Skeletal muscle satellite cell (primary cell): ENCODE measurements at regions not wholly inside any gene's neighbourhood (a gene's known extent, or its start where the extent isn't known, plus 50 kb on each side); places are given as distances from the start of the nearest gene placed in this dataset.

ENCODE experiments used
- H3K27me3 ChIP-seq: 2 replicates; pipeline ENCODE4 v1.7.0; 2013; ENCODE audit warnings: low read length; ENCODE audit not compliant: control insufficient read depth, insufficient read depth
- H3K36me3 ChIP-seq: 2 replicates; pipeline ENCODE4 v1.7.0; 2013; ENCODE audit warnings: mild to moderate bottlenecking, control low read depth, low read length; ENCODE audit not compliant: insufficient read depth
- H3K4me1 ChIP-seq: 2 replicates; pipeline ENCODE4 v1.7.0; 2013; ENCODE audit warnings: low read length; ENCODE audit not compliant: control insufficient read depth, insufficient read depth
- H3K4me2 ChIP-seq: 2 replicates; pipeline ENCODE4 v1.7.0; 2013; ENCODE audit warnings: mild to moderate bottlenecking, low read length
- H3K4me3 ChIP-seq: 2 replicates; pipeline ENCODE4 v1.7.0; 2013; ENCODE audit warnings: low read length
- H3K9ac ChIP-seq: 2 replicates; pipeline ENCODE4 v1.7.0; 2013; ENCODE audit warnings: mild to moderate bottlenecking, low read depth, low read length, moderate library complexity
- H3K9me3 ChIP-seq: replicated peaks from 2 replicates; pipeline ENCODE4 v1.7.0; 2013; ENCODE audit warnings: mild to moderate bottlenecking, control low read depth, low read length

- H3K4me2 ChIP-seq = no peak overlapping the region
- H3K4me1 ChIP-seq = peaks cover 6% of the 10 kb centered on the region
- H3K4me3 ChIP-seq = no peak overlapping the region
- H3K27me3 ChIP-seq = no peaks in the 10 kb centered on the region
- H3K9ac ChIP-seq = no peak overlapping the region
- H3K9me3 ChIP-seq = no peaks in the 10 kb centered on the region
- no peaks in the 10 kb centered on the region for H3K36me3 ChIP-seq
These were observed 474.7 kb upstream of the SEMA3A start for GRCh38 chr7:84669177-84669732.

GRCh38 chr7:84668116-84668515 lies 473.5 kb upstream of the SEMA3A start:
- Histone ChIP-seq H3K9me3 (no peaks in the 10 kb centered on the region), H3K4me2 (no peak overlapping the region), H3K4me3 (no peak overlapping the region), H3K36me3 (no peaks in the 10 kb centered on the region), H3K4me1 (peaks cover 4% of the 10 kb centered on the region), H3K27me3 (no peaks in the 10 kb centered on the region), H3K9ac (no peak overlapping the region)

DNA sequence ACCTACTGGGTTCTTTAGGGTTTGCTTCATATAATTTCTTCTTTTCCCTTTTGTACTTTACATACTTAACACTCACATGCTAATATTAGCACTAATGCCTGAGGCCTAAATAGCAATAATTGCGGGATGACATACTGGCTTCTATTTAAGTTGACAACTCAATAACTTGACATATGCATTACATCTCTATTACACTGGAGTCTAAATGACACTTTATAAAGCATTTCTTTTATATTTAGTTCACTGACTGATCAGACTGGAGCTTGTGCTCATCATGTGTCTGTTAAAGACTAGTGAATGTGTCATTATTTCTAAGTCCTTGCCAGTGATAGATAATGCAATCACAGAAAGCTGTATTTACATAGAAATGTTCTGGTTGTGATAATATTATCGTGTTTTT lies 472.1 kb upstream of the SEMA3A start:
- no peaks in the 10 kb centered on the region for H3K36me3 ChIP-seq
- H3K4me2 ChIP-seq = no peak overlapping the region
- H3K27me3 ChIP-seq = no peaks in the 10 kb centered on the region
- H3K9ac ChIP-seq = no peak overlapping the region
- peaks cover 4% of the 10 kb centered on the region for H3K4me1 ChIP-seq
- H3K9me3 ChIP-seq = no peaks in the 10 kb centered on the region
- H3K4me3 ChIP-seq = no peak overlapping the region

DNA sequence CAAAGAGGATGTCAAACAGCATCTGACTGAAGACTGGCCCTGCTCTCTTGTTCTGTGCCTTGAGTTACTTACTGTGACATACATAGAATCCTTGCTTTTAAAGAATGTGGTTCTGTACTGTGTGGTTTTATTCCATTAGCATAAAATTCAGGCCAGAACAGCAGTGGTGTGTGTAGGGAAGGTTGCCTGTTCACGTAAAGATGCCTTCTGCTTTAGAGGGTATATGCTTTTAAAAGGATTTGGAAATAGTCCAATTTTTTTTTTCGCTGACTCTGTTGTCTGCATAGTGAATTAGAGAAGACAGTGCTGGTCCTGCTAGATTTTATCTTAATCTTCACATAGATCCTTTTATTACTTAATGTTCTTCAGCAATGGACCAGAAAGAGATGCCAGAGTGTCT lies 470.8 kb upstream of the SEMA3A start:
- Histone ChIP-seq H3K9me3 (no peaks in the 10 kb centered on the region), H3K4me3 (no peak overlapping the region), H3K4me1 (peaks cover 4% of the 10 kb centered on the region), H3K9ac (no peak overlapping the region), H3K27me3 (no peaks in the 10 kb centered on the region), H3K4me2 (no peak overlapping the region), H3K36me3 (no peaks in the 10 kb centered on the region)

DNA sequence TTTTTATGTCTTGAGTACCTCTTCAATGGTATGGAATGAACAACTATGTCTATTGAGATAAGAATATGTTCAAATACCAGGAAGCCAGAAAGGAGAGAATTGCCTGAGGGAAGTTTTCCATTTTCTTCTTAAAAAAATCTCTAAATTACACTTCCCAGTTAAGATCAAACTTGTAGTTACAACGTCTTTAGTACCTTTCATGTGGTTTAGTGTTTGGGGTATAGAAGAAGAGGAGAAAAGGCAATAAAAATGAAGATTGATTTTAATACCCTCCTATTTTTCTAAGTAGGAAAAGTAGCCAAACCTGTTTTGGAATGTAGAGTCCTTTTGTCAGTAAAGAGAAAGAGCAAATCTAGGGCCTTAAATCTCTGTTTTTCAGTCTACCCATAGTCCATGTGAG lies 470.0 kb upstream of the SEMA3A start:
- H3K4me1 ChIP-seq = peaks cover 4% of the 10 kb centered on the region

GRCh38 chr7:84663224-84663623 lies 468.6 kb upstream of the SEMA3A start:
- no peak overlapping the region for H3K9ac ChIP-seq
- no peaks in the 10 kb centered on the region for H3K36me3 ChIP-seq
- H3K4me2 ChIP-seq = peak overlapping the region; percentile 64
- no peaks in the 10 kb centered on the region for H3K9me3 ChIP-seq
- no peak overlapping the region for H3K4me3 ChIP-seq
- peaks cover 4% of the 10 kb centered on the region for H3K4me1 ChIP-seq
- H3K27me3 ChIP-seq = no peaks in the 10 kb centered on the region

More for the DNA sequence above, 470.0 kb upstream of the SEMA3A start:
- Histone ChIP-seq H3K27me3 (no peaks in the 10 kb centered on the region), H3K9me3 (no peaks in the 10 kb centered on the region), H3K4me2 (no peak overlapping the region), H3K4me3 (no peak overlapping the region), H3K36me3 (no peaks in the 10 kb centered on the region), H3K9ac (no peak overlapping the region)

DNA sequence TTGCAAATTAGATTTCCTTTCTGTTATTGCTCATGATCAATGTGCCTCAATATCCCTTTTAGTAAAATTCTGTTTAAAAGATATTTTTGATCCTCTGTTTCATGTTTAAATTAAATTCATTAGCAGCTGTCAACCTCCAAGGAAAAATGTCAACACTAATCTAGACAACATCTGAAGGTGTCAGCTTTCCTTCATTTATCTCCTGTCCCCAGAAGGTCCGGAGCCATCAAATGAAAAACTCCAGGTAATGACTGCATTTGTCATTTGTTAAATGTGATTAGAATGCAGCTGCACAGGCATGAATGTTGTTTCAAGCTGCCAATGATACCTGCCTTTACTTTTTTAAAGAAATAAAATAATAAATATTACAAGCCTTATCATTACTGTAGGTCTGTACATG lies 463.7 kb upstream of the SEMA3A start:
- H3K9ac ChIP-seq = no peak overlapping the region
- H3K27me3 ChIP-seq = no peaks in the 10 kb centered on the region
- H3K4me3 ChIP-seq = no peak overlapping the region
- no peaks in the 10 kb centered on the region for H3K36me3 ChIP-seq
- H3K4me1 ChIP-seq = peaks cover under 1% of the 10 kb centered on the region
- H3K9me3 ChIP-seq = no peaks in the 10 kb centered on the region
- no peak overlapping the region for H3K4me2 ChIP-seq

DNA sequence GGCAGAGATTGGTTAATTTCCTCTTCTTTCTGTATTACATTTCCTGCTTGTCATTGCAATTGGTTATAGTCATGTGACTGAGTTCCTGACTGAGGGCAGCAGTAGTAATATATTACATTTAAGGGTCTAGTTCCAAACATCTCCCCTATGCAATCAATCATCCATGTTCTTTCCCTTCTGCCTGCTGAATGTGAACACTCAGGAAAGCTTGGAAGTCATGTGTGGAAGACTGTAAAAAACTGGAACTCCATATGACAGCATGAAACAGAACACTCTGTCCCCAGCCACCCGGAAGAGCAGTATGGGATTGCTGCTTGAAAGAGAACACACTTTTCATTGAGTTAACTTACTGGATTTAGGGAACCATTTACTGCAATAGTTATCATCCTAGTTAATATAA lies 459.7 kb upstream of the SEMA3A start:
- Histone ChIP-seq H3K4me3 (no peak overlapping the region), H3K4me1 (peaks cover 18% of the 10 kb centered on the region), H3K9me3 (no peaks in the 10 kb centered on the region), H3K9ac (no peak overlapping the region), H3K36me3 (no peaks in the 10 kb centered on the region), H3K4me2 (no peak overlapping the region), H3K27me3 (no peaks in the 10 kb centered on the region)

DNA sequence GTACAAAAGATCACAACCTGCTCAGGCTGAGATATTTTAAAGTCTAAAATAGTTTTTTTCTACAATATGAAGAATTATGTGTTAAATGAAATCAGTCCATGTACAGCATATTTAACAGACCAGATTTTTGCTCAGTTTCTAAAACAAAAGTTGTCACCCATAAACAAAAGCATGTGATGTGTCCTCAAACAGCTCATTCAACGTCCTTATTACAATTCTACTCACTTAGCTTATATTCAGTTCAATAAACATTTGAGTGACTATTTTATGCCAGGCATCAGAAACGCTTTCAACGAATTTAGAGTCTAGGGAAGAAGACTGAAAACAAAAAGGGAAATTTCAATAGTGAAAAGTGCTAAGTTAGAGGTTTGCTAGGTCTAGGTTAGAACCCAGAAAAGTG lies 457.3 kb upstream of the SEMA3A start:
- H3K36me3 ChIP-seq = no peaks in the 10 kb centered on the region
- peaks cover 37% of the 10 kb centered on the region for H3K4me1 ChIP-seq
- no peak overlapping the region for H3K9ac ChIP-seq
- H3K4me2 ChIP-seq = no peak overlapping the region
- H3K9me3 ChIP-seq = no peaks in the 10 kb centered on the region
- H3K27me3 ChIP-seq = no peaks in the 10 kb centered on the region
- no peak overlapping the region for H3K4me3 ChIP-seq

- Histone ChIP-seq H3K4me1 (peaks cover 37% of the 10 kb centered on the region), H3K4me2 (peak overlapping the region; percentile 20), H3K27me3 (no peaks in the 10 kb centered on the region), H3K4me3 (peak overlapping the region; percentile 1), H3K36me3 (no peaks in the 10 kb centered on the region), H3K9ac (peak overlapping the region; percentile 47), H3K9me3 (no peaks in the 10 kb centered on the region)
These were observed 453.5 kb upstream of the SEMA3A start for GRCh38 chr7:84647797-84648757.

- H3K4me1 ChIP-seq = peaks cover 24% of the 10 kb centered on the region
- H3K4me2 ChIP-seq = no peak overlapping the region
- H3K36me3 ChIP-seq = no peaks in the 10 kb centered on the region
- H3K27me3 ChIP-seq = no peaks in the 10 kb centered on the region
- no peaks in the 10 kb centered on the region for H3K9me3 ChIP-seq
- no peak overlapping the region for H3K4me3 ChIP-seq
- H3K9ac ChIP-seq = no peak overlapping the region
These were observed 448.0 kb upstream of the SEMA3A start for GRCh38 chr7:84642611-84643010.

DNA sequence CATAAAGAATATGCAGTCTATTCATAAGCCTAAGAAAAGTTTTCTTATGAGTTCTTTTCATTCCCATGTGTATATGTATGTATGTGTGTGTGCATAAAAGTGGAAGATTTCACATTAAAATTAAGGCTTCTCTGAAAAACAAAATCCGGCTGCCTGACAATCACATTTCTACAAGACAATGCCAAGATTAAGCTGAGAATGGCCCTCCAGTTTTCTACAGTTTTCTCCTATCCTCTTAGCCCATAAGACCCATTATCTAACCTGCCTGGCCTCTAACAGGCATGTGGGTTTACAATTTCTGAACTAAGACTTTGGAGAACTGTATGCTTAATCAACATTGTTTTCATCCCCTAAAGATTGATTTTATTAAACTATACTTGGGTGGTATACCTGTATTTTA lies 446.0 kb upstream of the SEMA3A start:
- peaks cover 25% of the 10 kb centered on the region for H3K4me1 ChIP-seq
- H3K36me3 ChIP-seq = no peaks in the 10 kb centered on the region
- H3K4me2 ChIP-seq = no peak overlapping the region
- no peak overlapping the region for H3K4me3 ChIP-seq
- no peak overlapping the region for H3K9ac ChIP-seq
- H3K27me3 ChIP-seq = no peaks in the 10 kb centered on the region
- H3K9me3 ChIP-seq = peaks cover 3% of the 10 kb centered on the region
